Lower leg skin (tissue), 3 donors: ENCODE measurements at regions not wholly inside any gene's neighbourhood (a gene's known extent, or its start where the extent isn't known, plus 50 kb on each side); places are given as distances from the start of the nearest gene placed in this dataset.

Source experiments
- CTCF ChIP-seq, 3 donors: fragments of 450-650 bp; IDR thresholded peaks; one replicate each; pipeline ENCODE4 v1.5.1; 2016; ENCODE audit warnings: antibody characterized with exemption in 3 of 3, mild to moderate bottlenecking in 3 of 3, moderate library complexity in 2 of 3
- POLR2A ChIP-seq, 2 donors: fragments of 450-650 bp; IDR thresholded peaks; one replicate each; pipeline ENCODE4 v1.6.1; 2016 to 2017; ENCODE audit warnings: antibody characterized with exemption in 2 of 2, mild to moderate bottlenecking in 1 of 2, moderate library complexity in 1 of 2

- no peak for TF ChIP-seq CTCF (IDR thresholded peaks at IDR 0.05)
- no peak for TF ChIP-seq POLR2A (IDR thresholded peaks at IDR 0.05)
Measured at GRCh38 chr14:26328791-26329190, 269.0 kb downstream of the NOVA1 start.
